Inflammatory macrophage treated with lipopolysaccharide for 4 hours (primary cell): ENCODE measurements at regions not wholly inside any gene's neighbourhood (a gene's known extent, or its start where the extent isn't known, plus 50 kb on each side); places are given as distances from the start of the nearest gene placed in this dataset.
"Not testable (repeated sequence)": the region's sequence is repeated elsewhere in the genome, so short reads cannot be mapped to it uniquely, and the experiment has no call there.

Source experiments
- DNase-seq: peaks from one replicate; pipeline ENCODE4 v3.0.0-alpha.2; 2020

GRCh38 chr17:63082273-63082861 is 116.3 kb downstream of the TANC2 start:
- peak; percentile 48 for DNase-seq

- DNase-seq: peak; percentile 41
These were observed 116.9 kb downstream of the TANC2 start for GRCh38 chr17:63082952-63083351.

- no peak for DNase-seq
These were observed 120.6 kb downstream of the TANC2 start for GRCh38 chr17:63086483-63087185.

- DNase-seq: not testable (repeated sequence)
These were observed 124.5 kb downstream of the TANC2 start for GRCh38 chr17:63090358-63091114.

GRCh38 chr17:63091909-63092308 is 125.9 kb downstream of the TANC2 start:
- not testable (repeated sequence) for DNase-seq

- DNase-seq: no peak
These were observed 128.6 kb downstream of the TANC2 start for GRCh38 chr17:63094631-63095030.

GRCh38 chr17:63095459-63095858 is 129.4 kb downstream of the TANC2 start:
- peak; percentile 5 for DNase-seq

- no peak for DNase-seq
These were observed 129.8 kb downstream of the TANC2 start for GRCh38 chr17:63095879-63096278.

GRCh38 chr17:63096426-63096825 is 130.4 kb downstream of the TANC2 start:
- no peak for DNase-seq

- DNase-seq: no peak
These were observed 133.4 kb downstream of the TANC2 start for GRCh38 chr17:63099425-63099824.

GRCh38 chr17:63102034-63102433 is 136.0 kb downstream of the TANC2 start:
- no peak for DNase-seq

GRCh38 chr17:63106050-63106449 is 140.0 kb downstream of the TANC2 start:
- DNase-seq: no peak

GRCh38 chr17:63109661-63110060 is 143.6 kb downstream of the TANC2 start:
- no peak for DNase-seq

- peak; percentile 44 for DNase-seq
These were observed 147.1 kb downstream of the TANC2 start for GRCh38 chr17:63113167-63113566.

GRCh38 chr17:63116228-63116627 is 150.2 kb downstream of the TANC2 start:
- DNase-seq: no peak

GRCh38 chr17:63116967-63117830 is 151.2 kb downstream of the TANC2 start:
- no peak for DNase-seq

GRCh38 chr17:63120406-63120805 is 154.4 kb downstream of the TANC2 start:
- no peak for DNase-seq

GRCh38 chr17:63124536-63124935 is 158.5 kb downstream of the TANC2 start:
- DNase-seq: no peak

GRCh38 chr17:63124958-63125357 is 158.9 kb downstream of the TANC2 start:
- DNase-seq: no peak

GRCh38 chr17:63125987-63126386 is 160.0 kb downstream of the TANC2 start:
- no peak for DNase-seq

- no peak for DNase-seq
These were observed 160.6 kb downstream of the TANC2 start for GRCh38 chr17:63126607-63127006.

GRCh38 chr17:63132459-63132911 is 166.4 kb downstream of the TANC2 start:
- no peak for DNase-seq

GRCh38 chr17:63133491-63133890 is 167.5 kb downstream of the TANC2 start:
- no peak for DNase-seq
